IMR-90 (cell line): ENCODE measurements at regions not wholly inside any gene's neighbourhood (a gene's known extent, or its start where the extent isn't known, plus 50 kb on each side); places are given as distances from the start of the nearest gene placed in this dataset.

Source experiments
- ATAC-seq: fragments of 200-7000 bp; cut with Tn5 transposase; 2 replicates; pipeline ENCODE4 v1.9.1; 2020; ENCODE audit warnings: low read depth, mild to moderate bottlenecking, moderate library complexity
- BruUV-seq: library from RNA; stranded (reverse); fragments of 400-500 nt; replicated peaks from 2 replicates; lab custom pipeline; 2021; lab: Mats Ljungman, UMichigan
- CTCF ChIA-PET: fragments of 300-600 bp; formaldehyde crosslinking; extraction: SDS; loops from one replicate; lab custom pipeline; 2021; ENCODE audit warnings: antibody characterized with exemption; lab: Yijun Ruan, JAX
- POLR2A ChIA-PET: fragments of 300-600 bp; sonication (Branson Sonifier 250); formaldehyde crosslinking; loops from one replicate; lab custom pipeline; 2022; ENCODE audit warnings: antibody characterized with exemption; ENCODE audit not compliant: unreplicated experiment; lab: Charles Lee
- DNase-seq: peaks from one replicate; pipeline ENCODE4 v3.0.0; 2013
- H2AFZ ChIP-seq: replicated peaks from 2 replicates; pipeline ENCODE3; 2013; ENCODE audit warnings: low read length, mild to moderate bottlenecking; ENCODE audit not compliant: poor library complexity
- H2AK5ac ChIP-seq: 2 replicates; pipeline ENCODE4 v1.6.1; 2013; ENCODE audit warnings: low read depth, low read length, inconsistent platforms
- H2AK9ac ChIP-seq: replicated peaks from 2 replicates; pipeline ENCODE3; 2013; ENCODE audit warnings: mild to moderate bottlenecking, low read depth, low read length, moderate library complexity; ENCODE audit not compliant: poor library complexity
- H2BK120ac ChIP-seq: 2 replicates; pipeline ENCODE4 v1.6.1; 2013; ENCODE audit warnings: low read depth, low read length, inconsistent platforms
- H2BK15ac ChIP-seq: 3 replicates; pipeline ENCODE4 v1.6.1; 2013; ENCODE audit warnings: low read depth, low read length, inconsistent platforms
- H2BK20ac ChIP-seq: 2 replicates; pipeline ENCODE4 v1.6.1; 2013; ENCODE audit warnings: low read depth, mild to moderate bottlenecking, inconsistent platforms, low read length, moderate library complexity
- H2BK5ac ChIP-seq: 2 replicates; pipeline ENCODE4 v1.6.1; 2013; ENCODE audit warnings: mild to moderate bottlenecking, low read depth, low read length, inconsistent platforms; ENCODE audit not compliant: poor library complexity, severe bottlenecking
- H3K14ac ChIP-seq: replicated peaks from 2 replicates; pipeline ENCODE4 v1.6.1; 2013; ENCODE audit warnings: low read depth, low read length, inconsistent platforms
- H3K18ac ChIP-seq: 2 replicates; pipeline ENCODE4 v1.6.1; 2013; ENCODE audit warnings: low read depth, low read length, control low read depth
- H3K23ac ChIP-seq: 2 replicates; pipeline ENCODE4 v1.6.1; 2013; ENCODE audit warnings: low read depth, low read length, inconsistent platforms
- H3K27ac ChIP-seq: 2 replicates; pipeline ENCODE4 v1.5.1; 2013; ENCODE audit warnings: mild to moderate bottlenecking, control low read depth, low read length; ENCODE audit not compliant: insufficient read depth
- H3K27me3 ChIP-seq: 2 replicates; pipeline ENCODE4 v1.6.1; 2013; ENCODE audit warnings: low read length; ENCODE audit not compliant: control insufficient read depth, insufficient read depth
- H3K36me3 ChIP-seq: 2 replicates; pipeline ENCODE4 v1.6.1; 2013; ENCODE audit warnings: low read length, mixed read lengths; ENCODE audit not compliant: control insufficient read depth, insufficient read depth
- H3K4ac ChIP-seq: 2 replicates; pipeline ENCODE4 v1.6.1; 2013; ENCODE audit warnings: low read depth, low read length, inconsistent platforms
- H3K4me1 ChIP-seq: 2 replicates; pipeline ENCODE4 v1.6.1; 2013; ENCODE audit warnings: low read length, mixed read lengths; ENCODE audit not compliant: control insufficient read depth, insufficient read depth
- H3K4me2 ChIP-seq: 2 replicates; pipeline ENCODE4 v1.6.1; 2013; ENCODE audit warnings: low read depth, mild to moderate bottlenecking, control low read depth, low read length, moderate library complexity
- H3K4me3 ChIP-seq: 2 replicates; pipeline ENCODE4 v1.5.1; 2013; ENCODE audit warnings: low read depth, mild to moderate bottlenecking, control low read depth, low read length, moderate library complexity; ENCODE audit not compliant: insufficient read depth
- H3K56ac ChIP-seq: 2 replicates; pipeline ENCODE4 v1.6.1; 2013; ENCODE audit warnings: low read length, inconsistent platforms; ENCODE audit not compliant: insufficient read depth; ENCODE audit errors: extremely low read depth
- H3K79me1 ChIP-seq, 2 experiments: 2 replicates each; pipeline ENCODE4 v1.6.1; 2013; ENCODE audit warnings: low read length in 2 of 2, inconsistent platforms in 1 of 2, low read depth in 1 of 2
- H3K9ac ChIP-seq: 2 replicates; pipeline ENCODE4 v1.6.1; 2013; ENCODE audit warnings: low read depth, low read length, control low read depth
- H3K9me1 ChIP-seq: 2 replicates; pipeline ENCODE4 v1.6.1; 2013; ENCODE audit warnings: low read length, inconsistent platforms; ENCODE audit not compliant: insufficient read depth
- H3K9me3 ChIP-seq: 2 replicates; pipeline ENCODE4 v1.6.1; 2013; ENCODE audit warnings: low read length; ENCODE audit not compliant: control insufficient read depth, insufficient read depth
- H4K20me1 ChIP-seq: 2 replicates; pipeline ENCODE4 v1.6.1; 2013; ENCODE audit warnings: low read length, inconsistent platforms; ENCODE audit not compliant: insufficient read depth
- H4K5ac ChIP-seq: 2 replicates; pipeline ENCODE4 v1.6.1; 2013; ENCODE audit warnings: mild to moderate bottlenecking, low read depth, low read length, control low read depth
- H4K8ac ChIP-seq, 2 experiments: 2 replicates each; pipeline ENCODE4 v1.6.1; 2013; ENCODE audit warnings: low read depth in 2 of 2, low read length in 2 of 2, control low read depth in 1 of 2, inconsistent platforms in 1 of 2
- H4K91ac ChIP-seq: 2 replicates; pipeline ENCODE4 v1.6.1; 2013; ENCODE audit warnings: low read depth, low read length, inconsistent platforms; ENCODE audit not compliant: insufficient read depth
- CEBPB ChIP-seq: IDR thresholded peaks from 2 replicates; pipeline ENCODE4 v1.6.1; 2012; ENCODE audit warnings: low read depth, low read length, improper control_type of control experiment
- CHD1 ChIP-seq: IDR thresholded peaks from 2 replicates; pipeline ENCODE4 v1.6.1; 2012; ENCODE audit warnings: low read depth, low read length, improper control_type of control experiment
- FOS ChIP-seq: fragments of 150-350 bp; IDR thresholded peaks from 2 replicates; pipeline ENCODE4 v1.6.1; 2016; ENCODE audit warnings: low read depth, low read length
- MAFK ChIP-seq: IDR thresholded peaks from 2 replicates; pipeline ENCODE4 v1.6.1; 2012; ENCODE audit warnings: low read depth, low read length, improper control_type of control experiment
- MAZ ChIP-seq: IDR thresholded peaks from 2 replicates; pipeline ENCODE4 v1.6.1; 2012; ENCODE audit warnings: low read depth, mild to moderate bottlenecking, low read length, improper control_type of control experiment, moderate library complexity, borderline replicate concordance
- NFE2L2 ChIP-seq: fragments of 150-350 bp; IDR thresholded peaks from 2 replicates; pipeline ENCODE4 v1.6.1; 2016; ENCODE audit warnings: low read depth, mild to moderate bottlenecking, low read length
- RAD21 ChIP-seq: IDR thresholded peaks from 2 replicates; pipeline ENCODE4 v1.6.1; 2012; ENCODE audit warnings: low read length, improper control_type of control experiment
- RFX5 ChIP-seq: IDR thresholded peaks from 2 replicates; pipeline ENCODE4 v1.8.0; 2012; ENCODE audit warnings: low read depth, mild to moderate bottlenecking, low read length, moderate library complexity
- SMC3 ChIP-seq: fragments of 150-350 bp; IDR thresholded peaks from 2 replicates; pipeline ENCODE4 v1.6.1; 2016; ENCODE audit warnings: low read depth, mild to moderate bottlenecking, antibody characterized with exemption, low read length, moderate library complexity
- USF2 ChIP-seq: fragments of 150-350 bp; IDR thresholded peaks from 2 replicates; pipeline ENCODE4 v1.6.1; 2017; ENCODE audit warnings: mild to moderate bottlenecking, antibody characterized with exemption, low read length, low read depth
- WGBS, 2 experiments: methylation state at CpG; one replicate each; pipeline versions ENCODE4 v1.1.5 to v1.1.7; 2013; ENCODE audit warnings: missing lambda C conversion rate in 2 of 2; ENCODE audit not compliant: insufficient read length in 1 of 2; ENCODE audit errors: extremely low coverage in 2 of 2; 5-methylcytosine and 5-hydroxymethylcytosine counted together
- dilution Hi-C: fragments of 300-500 bp; cut with HindIII; formaldehyde crosslinking; loops from one replicate; pipeline ENCODE4 v1.14.3; 2018; ENCODE audit warnings: low sequenced_read_pairs; ENCODE audit not compliant: unreplicated experiment
- in situ Hi-C: fragments of 300-500 bp; cut with MboI; formaldehyde crosslinking; loops from 3 replicates; pipeline ENCODE4 v1.14.3; 2019; ENCODE audit warnings: low sequenced_read_pairs, inconsistent platforms, mixed read lengths
- intact Hi-C: fragments of 100-400 bp; cut with micrococcal nuclease; formaldehyde crosslinking; loops from 2 replicates; pipeline ENCODE4 v1.10.0; 2022

DNA sequence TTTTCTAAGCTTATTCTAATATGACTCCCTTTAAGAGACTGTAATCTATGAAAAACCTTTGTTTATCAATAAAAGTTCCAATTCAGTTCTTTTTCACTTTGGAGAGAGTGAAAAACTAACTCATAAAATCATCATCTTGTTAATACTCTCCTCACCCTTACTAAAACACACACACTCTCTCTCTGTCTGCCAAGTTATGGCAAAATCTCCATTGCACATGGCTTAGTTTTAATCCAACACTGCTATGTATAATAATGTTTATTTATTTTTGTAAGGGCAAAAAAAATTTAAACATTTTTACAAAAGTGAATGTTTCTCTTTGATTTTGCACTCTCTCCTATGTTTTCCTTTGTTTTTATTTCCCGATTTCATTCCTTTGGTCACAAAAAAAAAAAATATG is 253.2 kb downstream of the BMP7 start:
- no CpG with 5 or more reads among the region's 1 CpG for WGBS, 2 experiments
- ChIA-PET POLR2A (no interaction called here), CTCF (no interaction called here)
- no peaks in the 10 kb centered on the region for H3K79me1 ChIP-seq
- no peak overlapping the region for H2AK5ac ChIP-seq
- H4K91ac ChIP-seq = no peak overlapping the region
- H3K4me1 ChIP-seq = no peaks in the 10 kb centered on the region
- H2BK20ac ChIP-seq = no peak overlapping the region
- H3K4me3 ChIP-seq = no peak overlapping the region
- no peaks in the 10 kb centered on the region for H4K20me1 ChIP-seq
- H2AK9ac ChIP-seq = no peak overlapping the region
- no peak overlapping the region for H3K4ac ChIP-seq
- H3K27me3 ChIP-seq = peaks cover 2% of the 10 kb centered on the region
- no peak overlapping the region for H3K9ac ChIP-seq
- dilution Hi-C loops (no loop called here), intact Hi-C loops (no loop called here), in situ Hi-C loops (no loop called here)
- H2BK120ac ChIP-seq = no peak overlapping the region
- H3K4me2 ChIP-seq = no peak overlapping the region
- BruUV-seq = no TSS peak
- H3K9me3 ChIP-seq = no peaks in the 10 kb centered on the region
- no peak overlapping the region for H3K56ac ChIP-seq
- ATAC-seq (no peak), DNase-seq (no peak)
- no peaks in the 10 kb centered on the region for H3K9me1 ChIP-seq
- no peak overlapping the region for H3K14ac ChIP-seq
- no peaks in the 10 kb centered on the region for H3K36me3 ChIP-seq
- no peak for TF ChIP-seq USF2
- TF ChIP-seq MAZ = no peak
- no peak for TF ChIP-seq SMC3
- TF ChIP-seq RAD21 = no peak
- TF ChIP-seq CEBPB = no peak
- TF ChIP-seq RFX5 = no peak
- TF ChIP-seq NFE2L2 = no peak
- TF ChIP-seq MAFK = no peak
- TF ChIP-seq CHD1 = no peak
- TF ChIP-seq FOS = no peak
- no peak overlapping the region for H3K27ac ChIP-seq
- no peak overlapping the region for H3K18ac ChIP-seq
- H2BK15ac ChIP-seq = no peak overlapping the region
- H2AFZ ChIP-seq = no peak overlapping the region
- H4K5ac ChIP-seq = no peak overlapping the region
- H3K23ac ChIP-seq = no peak overlapping the region
- no peak overlapping the region for H2BK5ac ChIP-seq
- H4K8ac ChIP-seq = no peak overlapping the region
